Body of pancreas (tissue), 4 donors: ENCODE measurements at regions not wholly inside any gene's neighbourhood (a gene's known extent, or its start where the extent isn't known, plus 50 kb on each side); places are given as distances from the start of the nearest gene placed in this dataset.

ENCODE experiments used
- ATAC-seq: fragments of 150-250 bp; one replicate; pipeline ENCODE4 v1.9.1; 2016
- DNase-seq, 4 donors: peaks; one replicate each; pipeline ENCODE4 v3.0.0-alpha.2; 2019
- H3K27ac ChIP-seq, 4 donors: fragments of 200-600 bp; sonication (generic); 1 replicate in 3 of 4; 2 replicates in 1 of 4; pipeline versions ENCODE4 v1.5.1 to v1.6.1; 2016 to 2019; ENCODE audit warnings: mild to moderate bottlenecking in 1 of 4, mixed read lengths in 1 of 4, moderate library complexity in 1 of 4
- H3K27me3 ChIP-seq, 2 donors: fragments of 200-600 bp; sonication (generic); one replicate each; pipeline ENCODE4 v1.6.0; 2016; ENCODE audit warnings: mild to moderate bottlenecking in 1 of 2
- H3K36me3 ChIP-seq, 2 donors: fragments of 200-600 bp; sonication (generic); replicated peaks in 1 of 2; 2 replicates each; pipeline ENCODE4 v1.5.1; 2016; ENCODE audit warnings: low read depth in 2 of 2; ENCODE audit not compliant: insufficient read depth in 1 of 2
- H3K4me1 ChIP-seq: fragments of 200-600 bp; sonication (generic); one replicate; pipeline ENCODE4 v1.6.0; 2016
- H3K4me3 ChIP-seq, 2 donors: fragments of 200-600 bp; sonication (generic); 1 replicate in 1 of 2; 2 replicates in 1 of 2; pipeline ENCODE4 v1.5.1; 2016 to 2019
- H3K9me3 ChIP-seq, 3 donors: fragments of 200-600 bp; sonication (generic); 1 replicate in 2 of 3; 2 replicates in 1 of 3; pipeline ENCODE4 v1.5.1; 2016
- POLR2A ChIP-seq, 3 donors: fragments of 450-650 bp; IDR thresholded peaks; one replicate each; pipeline ENCODE4 v1.6.1; 2016; ENCODE audit warnings: antibody characterized with exemption in 3 of 3, mild to moderate bottlenecking in 2 of 3
- WGBS, 2 donors: methylation state at CpG; one replicate each; pipeline ENCODE4 v1.1.5; 2017; 5-methylcytosine and 5-hydroxymethylcytosine counted together
- intact Hi-C: fragments of 100-400 bp; cut with DNase I; formaldehyde crosslinking; loops from one replicate; pipeline ENCODE4 v1.15.1; 2023
- TF ChIP-seq, protein P1 (sequence below), 7 experiments: fragments of 450-650 bp in 4 of 7; fragments of 200-600 bp in 3 of 7; sonication (generic) in 3 of 7; IDR thresholded peaks; one replicate each; pipeline ENCODE4 v1.5.1; 2016 to 2019; ENCODE audit warnings: antibody characterized with exemption in 7 of 7

DNA sequence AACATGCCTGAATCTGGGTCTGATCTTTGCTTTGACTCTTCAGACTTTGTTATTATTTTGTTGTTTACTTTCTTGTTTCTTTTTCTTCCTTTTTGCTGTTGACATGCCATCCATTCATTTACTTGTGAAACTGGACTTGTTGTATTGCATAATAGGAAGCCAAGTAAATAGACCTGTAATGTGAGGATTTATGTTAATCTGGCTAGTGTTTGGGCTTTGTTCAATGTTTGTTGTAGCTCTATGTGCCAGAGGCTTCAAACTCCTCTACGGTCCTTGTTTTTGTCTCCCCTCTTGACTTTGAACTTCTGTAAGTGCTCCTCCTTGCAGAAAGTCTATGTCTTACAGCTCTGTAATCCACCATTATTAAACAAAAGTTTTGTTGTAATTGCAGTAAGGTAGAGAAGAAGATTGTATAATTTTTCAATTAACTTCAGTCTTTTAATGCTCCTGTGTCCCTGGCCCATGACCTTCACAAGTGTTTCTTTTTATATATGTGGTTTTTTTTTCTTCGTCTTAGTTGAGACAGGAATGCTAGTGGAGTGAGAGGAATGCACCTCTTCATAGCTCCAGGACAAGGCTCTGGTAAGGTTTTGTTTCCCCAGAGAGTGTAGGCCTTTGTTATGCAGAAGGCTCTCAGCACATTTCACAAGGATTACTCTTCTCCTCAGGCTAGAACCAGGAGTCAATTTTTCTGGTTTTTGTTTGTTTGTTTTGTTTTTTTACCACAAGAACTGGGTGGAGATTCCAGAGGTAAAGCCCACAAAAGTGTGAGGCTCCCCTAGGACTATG lies 1061.8 kb upstream of the CITED2 start:
- H3K27me3 ChIP-seq, result no peaks in the 10 kb centered on the region
- no peaks in the 10 kb centered on the region for H3K9me3 ChIP-seq
- H3K4me3 ChIP-seq, result no peak overlapping the region
- no peak for ATAC-seq
- intact Hi-C loops, result no loop called here
- no peak for TF ChIP-seq POLR2A (IDR thresholded peaks at IDR 0.05)
- TF ChIP-seq, protein P1, sequence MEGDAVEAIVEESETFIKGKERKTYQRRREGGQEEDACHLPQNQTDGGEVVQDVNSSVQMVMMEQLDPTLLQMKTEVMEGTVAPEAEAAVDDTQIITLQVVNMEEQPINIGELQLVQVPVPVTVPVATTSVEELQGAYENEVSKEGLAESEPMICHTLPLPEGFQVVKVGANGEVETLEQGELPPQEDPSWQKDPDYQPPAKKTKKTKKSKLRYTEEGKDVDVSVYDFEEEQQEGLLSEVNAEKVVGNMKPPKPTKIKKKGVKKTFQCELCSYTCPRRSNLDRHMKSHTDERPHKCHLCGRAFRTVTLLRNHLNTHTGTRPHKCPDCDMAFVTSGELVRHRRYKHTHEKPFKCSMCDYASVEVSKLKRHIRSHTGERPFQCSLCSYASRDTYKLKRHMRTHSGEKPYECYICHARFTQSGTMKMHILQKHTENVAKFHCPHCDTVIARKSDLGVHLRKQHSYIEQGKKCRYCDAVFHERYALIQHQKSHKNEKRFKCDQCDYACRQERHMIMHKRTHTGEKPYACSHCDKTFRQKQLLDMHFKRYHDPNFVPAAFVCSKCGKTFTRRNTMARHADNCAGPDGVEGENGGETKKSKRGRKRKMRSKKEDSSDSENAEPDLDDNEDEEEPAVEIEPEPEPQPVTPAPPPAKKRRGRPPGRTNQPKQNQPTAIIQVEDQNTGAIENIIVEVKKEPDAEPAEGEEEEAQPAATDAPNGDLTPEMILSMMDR (IDR thresholded peaks at IDR 0.05), result no peak
- no peak for DNase-seq
- no peak overlapping the region for H3K27ac ChIP-seq
- no peaks in the 10 kb centered on the region for H3K4me1 ChIP-seq
- H3K36me3 ChIP-seq, result no peaks in the 10 kb centered on the region
- 51 to 69% methylated on average over 2 of the region's 2 CpGs for WGBS, 2 donors

DNA sequence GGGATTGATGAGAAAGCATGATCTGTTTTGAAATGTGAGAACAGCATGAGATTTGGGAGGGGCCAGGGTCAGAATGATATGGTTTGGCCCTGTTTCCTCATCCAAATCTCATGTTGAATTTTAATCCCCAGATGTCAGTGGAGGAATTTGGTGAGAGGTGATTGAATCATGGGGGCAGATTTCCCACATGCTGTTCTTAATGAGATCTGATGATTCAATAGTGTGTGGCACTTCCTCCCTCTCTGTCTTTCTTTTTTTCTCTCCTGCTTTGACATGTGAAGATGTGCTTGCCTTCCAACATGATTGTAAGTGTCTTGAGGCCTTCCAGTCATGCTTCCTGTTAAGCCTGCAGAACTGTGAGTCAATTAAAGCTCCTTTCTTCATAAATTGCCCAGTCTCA lies 1060.3 kb upstream of the CITED2 start:
- Histone ChIP-seq H3K27ac (no peak overlapping the region), H3K4me1 (no peaks in the 10 kb centered on the region), H3K36me3 (no peaks in the 10 kb centered on the region), H3K9me3 (no peaks in the 10 kb centered on the region), H3K27me3 (no peaks in the 10 kb centered on the region), H3K4me3 (no peak overlapping the region)
- no peak for TF ChIP-seq POLR2A (IDR thresholded peaks at IDR 0.05)
- TF ChIP-seq, protein P1 (IDR thresholded peaks at IDR 0.05), result no peak
- DNase-seq (no peak), ATAC-seq (no peak)
- intact Hi-C loops, result no loop called here

DNA sequence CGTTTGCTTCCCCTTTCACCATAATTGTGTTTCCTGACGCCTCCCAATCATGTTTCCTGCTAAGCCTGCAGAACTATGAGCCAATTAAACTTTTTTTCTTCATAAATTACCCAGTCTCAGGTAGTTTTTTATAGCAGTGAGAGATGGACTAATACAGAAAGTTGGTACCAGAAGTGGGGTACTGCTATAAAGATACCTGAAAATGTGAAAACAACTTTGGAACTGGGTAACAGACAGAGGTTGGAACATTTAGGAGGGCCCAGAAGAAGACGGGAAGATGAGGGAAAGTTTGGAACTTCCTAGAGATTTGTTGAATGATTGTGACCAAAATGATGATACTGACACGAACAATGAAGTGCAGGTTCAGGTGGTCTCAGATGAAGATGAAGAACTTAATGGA lies 1058.6 kb upstream of the CITED2 start:
- H3K9me3 ChIP-seq, result no peaks in the 10 kb centered on the region
- H3K36me3 ChIP-seq, result no peaks in the 10 kb centered on the region
- WGBS, 2 donors, result 80 to 82% methylated on average over 4 of the region's 4 CpGs

DNA sequence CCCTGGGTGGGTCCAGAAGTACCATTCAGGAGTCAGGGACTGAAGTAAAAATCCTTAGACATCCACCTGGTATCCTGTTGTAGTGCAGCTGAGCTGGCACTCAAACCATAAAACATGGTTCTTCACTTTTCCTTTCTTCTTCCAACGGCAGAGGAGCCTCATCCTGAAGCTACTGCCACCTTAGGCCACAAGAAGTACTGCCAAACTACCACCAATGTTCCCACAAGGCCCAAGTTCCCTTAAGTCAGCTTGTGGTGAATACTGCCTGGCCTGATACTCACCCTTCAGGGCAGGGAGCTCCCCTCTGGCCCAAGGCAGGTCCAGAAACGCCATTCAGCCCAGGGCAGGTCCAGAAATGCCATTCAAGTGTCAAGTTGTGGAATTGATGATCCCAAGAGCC lies 1053.4 kb upstream of the CITED2 start:
- DNase-seq (no peak), ATAC-seq (no peak)
- TF ChIP-seq, protein P1 (IDR thresholded peaks at IDR 0.05), result no peak
- no peak for TF ChIP-seq POLR2A (IDR thresholded peaks at IDR 0.05)
- 69 to 80% methylated on average over 2 of the region's 2 CpGs for WGBS, 2 donors
- Histone ChIP-seq H3K27ac (no peak overlapping the region), H3K27me3 (no peaks in the 10 kb centered on the region), H3K36me3 (no peaks in the 10 kb centered on the region), H3K9me3 (no peaks in the 10 kb centered on the region), H3K4me1 (no peaks in the 10 kb centered on the region), H3K4me3 (no peak overlapping the region)
- intact Hi-C loops, result no loop called here

More for the DNA sequence above, 1058.6 kb upstream of the CITED2 start:
- no peaks in the 10 kb centered on the region for H3K4me1 ChIP-seq
- no peak overlapping the region for H3K4me3 ChIP-seq
- intact Hi-C loops, result no loop called here
- H3K27ac ChIP-seq, result no peak overlapping the region
- TF ChIP-seq, protein P1 (IDR thresholded peaks at IDR 0.05), result no peak
- TF ChIP-seq POLR2A (IDR thresholded peaks at IDR 0.05), result no peak
- DNase-seq (no peak), ATAC-seq (no peak)
- H3K27me3 ChIP-seq, result no peaks in the 10 kb centered on the region
